Astrocyte of the cerebellum (primary cell): ENCODE measurements at regions not wholly inside any gene's neighbourhood (a gene's known extent, or its start where the extent isn't known, plus 50 kb on each side); places are given as distances from the start of the nearest gene placed in this dataset.

Experiments used
- DNase-seq: peaks from one replicate; pipeline ENCODE4 v3.0.0-alpha.2; 2011; ENCODE audit warnings: low read depth
- H3K4me3 ChIP-seq: 2 replicates; pipeline ENCODE4 v1.5.1; 2011; ENCODE audit warnings: mild to moderate bottlenecking, low read depth, low read length, moderate library complexity
- CTCF ChIP-seq: IDR thresholded peaks from 2 replicates; pipeline ENCODE4 v1.5.1; 2012; ENCODE audit warnings: low read length, low read depth, moderate library complexity, mild to moderate bottlenecking; ENCODE audit errors: missing control alignments
- in situ Hi-C: cut with HindIII; loops from 2 replicates; pipeline ENCODE4 v1.10.0; 2017; ENCODE audit warnings: low sequenced_read_pairs

- in situ Hi-C loops, result no loop called here
- no peak for DNase-seq
- no peak overlapping the region for H3K4me3 ChIP-seq
- no peak for TF ChIP-seq CTCF
Observed at GRCh38 chr13:85191996-85192718, 607.1 kb downstream of the SLITRK6 start.

DNA sequence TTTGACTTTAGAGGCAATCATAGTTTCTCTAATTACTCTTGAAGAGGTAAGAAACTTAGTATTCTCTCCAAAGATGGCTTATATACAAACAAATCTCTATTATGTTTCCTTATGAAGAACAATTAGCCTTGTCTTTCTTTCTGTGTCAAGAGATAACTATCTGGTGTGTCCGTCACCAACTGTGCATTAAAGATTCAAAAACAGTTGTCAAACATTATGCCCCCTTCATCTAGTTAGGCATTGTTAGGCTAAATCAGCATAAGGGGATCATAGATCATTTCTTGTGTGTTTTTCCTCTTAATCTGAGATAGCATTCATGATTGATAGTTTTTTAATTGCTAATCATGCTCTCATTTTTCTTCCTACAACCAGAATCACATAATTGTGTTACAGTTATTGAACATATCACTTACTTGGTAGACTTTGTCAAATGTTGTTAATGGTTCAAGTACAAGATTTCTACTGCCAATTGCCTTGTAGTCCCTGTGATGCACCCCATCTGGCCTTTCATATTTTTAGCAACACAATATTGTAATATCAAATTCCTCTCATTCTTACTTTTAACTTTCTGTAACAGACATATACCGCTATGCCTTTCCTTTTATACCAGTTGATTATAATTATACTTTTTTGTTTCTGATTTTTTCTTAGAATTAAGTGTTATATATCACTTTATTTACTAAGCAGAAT is 612.7 kb downstream of the SLITRK6 start:
- no peak for DNase-seq
- no peak overlapping the region for H3K4me3 ChIP-seq
- in situ Hi-C loops, result no loop called here
- TF ChIP-seq CTCF, result no peak

GRCh38 chr13:85174291-85174690 is 624.9 kb downstream of the SLITRK6 start:
- no peak for DNase-seq
- H3K4me3 ChIP-seq, result no peak overlapping the region
- no peak for TF ChIP-seq CTCF
- in situ Hi-C loops, result no loop called here

GRCh38 chr13:85170372-85170771 is 628.8 kb downstream of the SLITRK6 start:
- no peak for DNase-seq
- in situ Hi-C loops, result no loop called here
- no peak for TF ChIP-seq CTCF
- no peak overlapping the region for H3K4me3 ChIP-seq

- H3K4me3 ChIP-seq, result no peak overlapping the region
- no peak for TF ChIP-seq CTCF
- in situ Hi-C loops, result no loop called here
- peak; percentile 1 for DNase-seq
Observed at GRCh38 chr13:85166891-85167290, 632.3 kb downstream of the SLITRK6 start.

DNA sequence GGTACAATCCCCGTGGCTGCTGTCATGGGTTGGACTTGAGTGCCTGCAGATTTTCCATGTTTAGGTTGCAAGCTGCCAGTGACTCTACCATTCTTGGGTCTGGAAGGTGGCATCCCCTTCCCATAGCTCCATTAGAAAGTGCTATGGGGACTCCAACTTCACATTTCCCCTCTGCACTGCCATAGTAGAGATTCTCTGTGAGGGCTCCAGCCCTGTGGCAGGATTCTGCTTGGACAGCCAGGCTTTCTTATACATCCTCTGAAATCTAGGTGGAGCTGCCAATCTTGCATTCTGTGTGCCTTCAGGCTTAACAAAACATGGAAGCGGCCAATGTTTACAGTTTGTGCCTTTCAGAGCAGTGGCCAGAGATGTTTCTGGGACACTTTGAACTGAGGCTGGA is 636.2 kb downstream of the SLITRK6 start:
- H3K4me3 ChIP-seq, result no peak overlapping the region
- in situ Hi-C loops, result loop anchor here (5.0 kb wide), 1 partner anchor 34 kb away; no protein-coding TSS in a partner anchor
- DNase-seq, result no peak
- no peak for TF ChIP-seq CTCF
